ENCODE measurements at regions not wholly inside any gene's neighbourhood (a gene's known extent, or its start where the extent isn't known, plus 50 kb on each side); places are given as distances from the start of the nearest gene placed in this dataset.

DNA sequence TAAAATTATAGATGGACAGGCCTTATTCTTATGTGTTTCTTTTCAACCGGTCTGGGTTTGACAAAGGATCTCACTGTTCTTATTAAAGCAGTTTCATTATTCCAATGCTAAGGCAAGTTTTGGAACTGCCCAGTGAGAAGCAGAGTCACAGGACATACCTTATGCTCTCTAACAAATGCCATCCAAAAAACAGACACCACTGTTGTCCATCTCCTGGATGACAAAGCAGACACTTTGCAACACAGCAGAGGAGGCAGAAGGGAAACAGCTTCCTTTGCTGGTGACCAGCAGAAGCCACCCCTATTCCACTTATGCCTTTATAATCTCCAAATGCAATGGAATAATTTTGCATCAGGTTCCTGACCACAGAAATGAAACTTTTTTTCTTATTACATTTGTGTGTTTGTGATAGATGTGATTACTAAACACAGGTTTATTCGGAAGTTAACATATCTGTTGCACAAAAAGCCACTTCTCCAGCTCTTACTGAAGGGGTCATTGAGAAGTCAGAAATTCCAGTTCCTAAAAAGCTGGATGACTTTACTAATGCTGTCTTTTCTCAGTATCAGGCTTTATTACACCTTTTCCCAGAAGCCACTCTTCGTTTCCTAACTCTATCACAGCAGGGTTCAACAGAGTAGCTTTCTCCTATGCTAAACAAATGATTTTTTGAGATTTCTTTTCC is 115.6 kb downstream of the BTG1 start:
- TF ChIP-seq, protein P1, sequence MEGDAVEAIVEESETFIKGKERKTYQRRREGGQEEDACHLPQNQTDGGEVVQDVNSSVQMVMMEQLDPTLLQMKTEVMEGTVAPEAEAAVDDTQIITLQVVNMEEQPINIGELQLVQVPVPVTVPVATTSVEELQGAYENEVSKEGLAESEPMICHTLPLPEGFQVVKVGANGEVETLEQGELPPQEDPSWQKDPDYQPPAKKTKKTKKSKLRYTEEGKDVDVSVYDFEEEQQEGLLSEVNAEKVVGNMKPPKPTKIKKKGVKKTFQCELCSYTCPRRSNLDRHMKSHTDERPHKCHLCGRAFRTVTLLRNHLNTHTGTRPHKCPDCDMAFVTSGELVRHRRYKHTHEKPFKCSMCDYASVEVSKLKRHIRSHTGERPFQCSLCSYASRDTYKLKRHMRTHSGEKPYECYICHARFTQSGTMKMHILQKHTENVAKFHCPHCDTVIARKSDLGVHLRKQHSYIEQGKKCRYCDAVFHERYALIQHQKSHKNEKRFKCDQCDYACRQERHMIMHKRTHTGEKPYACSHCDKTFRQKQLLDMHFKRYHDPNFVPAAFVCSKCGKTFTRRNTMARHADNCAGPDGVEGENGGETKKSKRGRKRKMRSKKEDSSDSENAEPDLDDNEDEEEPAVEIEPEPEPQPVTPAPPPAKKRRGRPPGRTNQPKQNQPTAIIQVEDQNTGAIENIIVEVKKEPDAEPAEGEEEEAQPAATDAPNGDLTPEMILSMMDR (conservative IDR thresholded peaks at IDR 0.05) = no peak
- no peak for TF ChIP-seq EZH2 (IDR thresholded peaks at IDR 0.05; ENCODE audit: low read depth)

All from PC-9 (cell line).